ENCODE measurements at regions not wholly inside any gene's neighbourhood (a gene's known extent, or its start where the extent isn't known, plus 50 kb on each side); places are given as distances from the start of the nearest gene placed in this dataset.
"Not testable (repeated sequence)": the region's sequence is repeated elsewhere in the genome, so short reads cannot be mapped to it uniquely, and the experiment has no call there.

GRCh38 chr6:5836597-5836996, 170.1 kb downstream of the NRN1 start:
- not testable (repeated sequence) for DNase-seq

GRCh38 chr6:5833120-5833519, 173.6 kb downstream of the NRN1 start:
- DNase-seq = no peak

- no peak for DNase-seq
These were observed 174.1 kb downstream of the NRN1 start for GRCh38 chr6:5832668-5833067.

DNA sequence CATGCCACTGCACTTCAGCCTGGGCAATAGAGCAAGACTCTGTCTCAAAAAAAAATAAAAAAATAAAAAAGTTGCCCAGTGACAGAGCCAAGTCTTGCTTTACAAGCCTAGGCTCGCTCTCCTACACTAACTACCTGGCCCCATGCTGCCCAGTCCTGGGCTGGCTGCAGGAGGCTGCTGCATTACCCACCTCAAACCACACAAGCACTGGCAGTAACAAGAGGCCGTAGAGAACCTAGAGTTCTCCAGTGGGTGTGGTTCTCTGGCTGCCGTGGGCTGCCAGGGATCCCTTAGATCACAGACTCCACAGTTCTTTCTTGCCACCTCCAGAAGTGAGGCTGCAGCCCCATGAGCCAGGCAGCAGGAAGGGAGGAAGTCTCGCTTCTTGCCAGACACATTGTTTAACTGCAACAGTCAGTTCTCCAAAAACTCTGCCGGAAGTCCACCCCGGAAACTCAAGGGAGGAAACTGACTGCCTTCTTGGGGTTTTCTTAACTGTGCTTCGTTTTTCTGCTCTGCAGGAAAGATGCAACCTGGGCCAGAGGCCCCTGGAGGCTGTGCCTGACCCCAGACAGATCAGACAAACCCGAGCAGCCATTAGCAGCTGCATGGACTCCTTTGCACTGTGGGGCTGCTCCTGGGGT, 175.4 kb downstream of the NRN1 start:
- DNase-seq = not testable (repeated sequence)

DNA sequence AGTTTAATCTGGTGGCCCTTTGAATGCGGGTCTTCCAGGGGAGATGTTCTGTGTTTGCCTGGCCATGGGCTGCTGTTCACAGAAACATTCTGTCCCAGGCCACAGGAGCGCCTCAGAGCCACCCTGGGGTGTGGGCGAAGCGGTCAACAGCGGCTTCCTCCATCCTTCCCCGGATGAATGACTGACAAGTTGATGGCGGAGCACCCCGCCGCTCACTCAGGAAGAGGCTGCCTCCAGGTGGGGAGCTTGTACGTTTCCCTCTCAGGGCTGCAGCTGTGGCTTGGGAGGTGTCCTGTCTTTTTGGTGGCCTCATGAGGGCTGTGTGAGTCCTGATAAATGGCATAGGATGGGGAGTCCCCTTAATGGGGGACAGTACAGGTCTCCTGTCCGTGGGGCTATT, 178.4 kb downstream of the NRN1 start:
- no peak for DNase-seq

DNA sequence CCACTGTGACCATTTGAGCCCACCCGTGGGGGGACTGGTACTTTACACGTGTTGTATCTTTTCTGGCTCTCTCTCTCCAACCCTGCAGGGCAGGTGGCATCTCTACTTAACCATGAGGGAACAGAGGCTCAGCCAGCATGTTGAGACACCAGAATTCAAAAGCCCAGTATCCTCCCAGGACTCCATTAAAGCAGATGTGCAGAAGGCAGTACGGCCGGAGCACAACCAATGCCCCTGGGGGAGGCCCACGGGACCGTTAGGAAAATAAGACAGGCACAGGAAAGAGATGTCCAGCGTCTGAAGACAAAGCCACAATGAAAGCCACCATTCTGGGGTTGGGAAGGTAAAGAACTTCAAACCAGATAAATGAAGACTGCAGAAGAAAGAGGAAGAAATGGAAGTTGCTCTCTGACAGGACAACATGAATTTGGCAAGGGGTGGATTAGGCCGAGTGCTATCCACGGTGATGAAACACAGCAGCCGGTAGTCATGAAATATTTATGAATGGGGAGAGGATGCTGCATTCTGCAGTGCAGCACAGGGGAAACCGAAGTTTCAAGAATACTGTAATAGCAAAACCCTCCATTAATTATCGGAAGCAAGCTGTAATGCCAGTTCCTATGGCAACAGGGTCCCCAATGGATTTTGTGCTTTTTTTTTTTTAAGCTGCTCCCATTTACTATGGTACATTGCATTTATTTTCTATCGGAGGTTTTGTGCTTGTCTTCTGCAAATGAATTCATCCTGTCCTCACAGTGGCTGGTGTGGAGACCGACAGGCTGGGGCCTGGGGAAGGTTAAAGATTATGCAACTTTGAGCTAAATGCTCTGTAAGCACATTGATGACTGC, 179.4 kb downstream of the NRN1 start:
- no peak for DNase-seq

DNA sequence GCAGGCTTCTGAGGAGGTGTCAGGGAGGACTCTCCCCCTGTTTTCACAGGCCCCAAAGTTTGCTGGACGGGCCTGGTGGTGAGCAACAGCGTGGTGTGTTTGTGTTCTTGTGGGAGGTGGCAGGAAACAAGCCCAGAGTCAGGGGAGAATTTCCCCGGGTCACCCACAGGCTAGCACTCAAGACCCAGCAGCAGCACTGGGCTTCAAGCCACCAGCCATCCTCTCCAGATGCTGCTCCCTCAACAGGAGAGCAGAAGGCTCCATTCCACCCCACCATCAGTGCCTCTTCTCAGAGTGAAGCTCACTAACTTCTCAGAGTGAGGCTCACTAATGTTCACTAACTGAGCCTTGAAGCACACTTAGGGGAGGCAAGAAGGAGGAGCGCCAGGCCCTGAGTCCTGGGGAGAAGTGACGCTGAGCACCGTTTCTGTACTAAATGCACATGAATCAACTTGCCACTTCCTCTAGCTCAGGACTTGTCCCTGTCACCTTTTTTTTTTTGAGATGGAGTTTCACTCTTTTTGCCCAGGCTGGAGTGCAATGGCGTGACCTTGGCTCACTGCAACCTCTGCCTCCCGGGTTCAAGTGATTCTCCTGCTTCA, 182.2 kb downstream of the NRN1 start:
- not testable (repeated sequence) for DNase-seq
